GM18519 (cell line): ENCODE measurements at regions not wholly inside any gene's neighbourhood (a gene's known extent, or its start where the extent isn't known, plus 50 kb on each side); places are given as distances from the start of the nearest gene placed in this dataset.

Source experiments
- ATAC-seq: cut with Tn5 transposase; IDR thresholded peaks from one replicate; pipeline ENCODE4 v1.9.1; 2021; ENCODE audit warnings: mild to moderate bottlenecking, moderate library complexity; ENCODE audit not compliant: unreplicated experiment, low FRiP score

DNA sequence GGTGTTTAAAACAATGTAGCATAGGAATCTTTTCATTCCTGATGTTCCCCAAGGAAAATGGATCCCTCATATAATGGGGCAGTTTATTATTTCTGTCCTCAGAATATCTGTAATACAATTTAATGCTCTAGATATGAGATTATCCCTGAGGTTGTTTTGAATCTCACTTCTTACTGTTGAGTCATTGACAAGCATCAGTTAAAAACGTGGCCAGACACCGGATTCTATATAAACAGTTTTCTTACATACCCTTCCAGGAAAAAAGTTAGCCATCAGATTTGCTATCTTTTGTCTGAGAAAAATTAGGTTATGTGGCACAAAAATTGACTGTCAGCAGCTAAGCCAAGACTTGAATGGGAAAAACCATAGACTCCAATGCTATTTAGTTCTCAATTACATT, 539.8 kb upstream of the CELF2 start:
- ATAC-seq, result no peak

GRCh38 chr10:10479465-10479864, 538.2 kb upstream of the CELF2 start:
- ATAC-seq, result no peak

GRCh38 chr10:10482613-10483012, 535.1 kb upstream of the CELF2 start:
- ATAC-seq, result no peak

- ATAC-seq, result no peak
Observed at GRCh38 chr10:10489076-10489475, 528.6 kb upstream of the CELF2 start.

DNA sequence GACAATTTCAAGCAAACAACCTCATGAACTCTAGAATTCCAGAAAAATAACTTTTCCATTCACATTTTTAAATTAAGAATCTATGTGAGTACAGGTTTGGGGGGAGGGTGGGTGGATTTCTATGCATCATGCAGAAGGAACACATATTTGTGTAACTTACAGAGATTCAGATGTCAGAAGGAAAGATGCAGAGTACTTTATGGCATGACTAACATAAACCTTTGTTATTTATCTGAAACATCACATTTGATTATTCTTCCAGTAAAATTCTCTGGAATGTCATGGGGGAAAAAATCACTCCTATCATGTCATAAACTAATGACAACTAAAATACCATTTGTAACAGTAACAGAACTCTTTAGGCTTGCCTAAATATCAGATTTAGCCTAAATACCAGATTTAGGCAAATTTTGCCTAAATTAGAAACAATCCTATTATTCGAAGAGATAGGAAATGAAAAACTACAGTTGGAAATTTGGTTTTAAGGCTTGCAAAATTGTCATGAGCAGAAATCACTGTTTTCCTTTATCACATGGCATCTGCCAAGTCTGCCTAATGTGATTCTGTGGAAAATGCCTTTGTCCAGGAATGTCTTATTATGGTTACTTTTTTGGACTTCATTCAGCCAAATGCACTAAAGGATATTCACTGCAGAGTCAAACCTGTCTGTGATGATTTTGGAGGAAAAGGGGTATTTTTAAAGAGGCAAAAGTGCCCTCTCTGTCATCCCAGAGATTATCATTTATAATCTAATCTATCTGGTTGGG, 527.7 kb upstream of the CELF2 start:
- ATAC-seq, result no peak

DNA sequence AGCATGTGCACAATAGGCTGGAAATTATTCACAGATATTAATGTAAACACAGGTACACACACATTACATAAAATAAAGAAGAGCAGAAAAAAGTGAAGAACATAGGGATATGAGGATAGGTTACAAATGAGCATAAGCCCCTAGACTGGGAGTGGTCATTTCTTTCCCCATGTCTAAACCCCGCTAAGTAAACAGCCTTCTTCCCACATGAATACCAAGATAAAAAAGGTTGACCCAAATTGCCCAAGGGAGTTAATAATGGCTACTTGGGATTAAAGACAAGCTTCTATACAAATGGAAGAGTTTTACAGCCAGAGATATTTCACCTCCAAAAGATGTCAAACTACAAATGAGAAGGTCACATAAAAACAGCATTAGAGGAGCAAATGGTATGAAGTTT, 527.1 kb upstream of the CELF2 start:
- ATAC-seq, result no peak

GRCh38 chr10:10492420-10492819, 525.3 kb upstream of the CELF2 start:
- ATAC-seq, result no peak

DNA sequence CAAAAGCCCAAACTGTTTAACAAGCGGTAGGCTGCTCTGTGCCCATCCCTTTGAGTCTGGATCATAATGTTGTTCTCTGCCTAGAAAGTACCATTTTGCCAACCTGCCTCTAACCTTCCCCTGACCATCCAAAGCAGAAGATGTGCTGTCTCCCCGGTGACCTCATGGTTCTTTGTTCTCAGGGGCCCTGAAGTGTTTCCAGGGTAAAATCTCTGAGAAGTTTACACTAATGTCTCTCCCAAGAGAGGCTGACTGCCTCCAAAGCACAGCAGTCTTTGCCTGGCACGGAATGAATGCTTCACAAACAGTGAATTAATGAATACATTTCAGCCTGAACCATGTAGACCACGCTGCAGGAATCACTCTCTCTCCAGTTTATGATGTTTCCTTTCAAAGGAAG, 523.8 kb upstream of the CELF2 start:
- ATAC-seq, result no peak

- ATAC-seq, result no peak
Observed at GRCh38 chr10:10497245-10497644, 520.4 kb upstream of the CELF2 start.

- no peak for ATAC-seq
Observed at GRCh38 chr10:10498781-10499180, 518.9 kb upstream of the CELF2 start.

GRCh38 chr10:10499839-10500238, 517.8 kb upstream of the CELF2 start:
- ATAC-seq, result no peak

DNA sequence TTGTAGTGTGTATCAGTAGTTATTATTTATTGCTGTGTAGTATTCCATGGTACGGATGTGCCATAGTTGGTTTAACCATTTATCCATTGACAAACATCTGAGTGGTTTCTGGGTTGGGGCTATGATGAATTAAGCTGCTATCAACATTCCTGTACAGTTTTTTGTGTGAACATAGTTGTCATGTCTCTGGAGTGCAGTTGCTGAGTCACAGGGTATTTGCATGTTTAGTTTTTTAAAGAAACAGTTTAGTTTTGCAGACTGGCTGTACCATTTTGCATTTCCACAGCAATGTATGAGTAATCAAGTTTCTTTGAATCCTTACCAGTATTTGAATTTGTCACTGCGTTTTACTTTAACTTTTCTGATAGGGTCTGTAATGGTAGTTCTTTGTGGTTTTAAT, 516.7 kb upstream of the CELF2 start:
- ATAC-seq, result no peak

DNA sequence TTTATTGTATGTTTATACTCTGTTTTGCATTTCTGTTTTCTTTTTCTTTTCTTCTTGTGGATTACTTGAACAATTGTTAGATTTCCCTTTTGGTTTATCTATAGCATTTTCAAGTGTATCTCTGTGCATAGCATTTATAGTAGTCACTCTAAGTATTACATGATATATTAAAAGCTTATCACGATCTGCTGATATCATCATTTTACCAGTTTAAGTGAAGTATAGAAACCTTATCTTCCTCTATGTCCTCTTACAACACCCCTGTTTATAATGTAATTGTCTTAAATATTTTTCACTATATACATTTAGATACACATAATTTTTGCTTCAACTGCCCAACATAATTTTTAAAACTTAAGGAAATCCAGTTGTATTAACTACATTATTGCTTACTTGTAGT, 513.9 kb upstream of the CELF2 start:
- ATAC-seq, result no peak

GRCh38 chr10:10508211-10508610, 509.5 kb upstream of the CELF2 start:
- ATAC-seq, result no peak

DNA sequence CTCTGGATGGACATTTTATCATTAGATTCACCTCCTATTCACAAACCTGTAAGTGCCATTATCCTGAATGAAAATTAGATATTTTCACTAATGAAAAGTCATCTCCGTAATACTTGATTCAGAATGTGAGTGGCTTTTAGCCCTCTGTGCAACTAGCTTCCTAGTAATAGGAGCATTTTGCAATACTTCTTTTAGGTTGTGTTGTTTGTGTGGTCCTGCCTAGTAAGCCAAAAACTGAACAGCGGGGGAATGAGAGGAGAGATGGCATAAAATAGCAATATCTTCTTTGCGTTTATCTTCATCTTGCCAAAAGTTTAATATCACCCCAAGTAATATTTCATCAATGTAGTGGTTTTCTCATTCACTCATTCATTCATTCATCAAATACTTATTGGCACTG, 507.5 kb upstream of the CELF2 start:
- ATAC-seq, result no peak

GRCh38 chr10:10513067-10513466, 504.6 kb upstream of the CELF2 start:
- no peak for ATAC-seq

GRCh38 chr10:10513898-10514297, 503.8 kb upstream of the CELF2 start:
- no peak for ATAC-seq

DNA sequence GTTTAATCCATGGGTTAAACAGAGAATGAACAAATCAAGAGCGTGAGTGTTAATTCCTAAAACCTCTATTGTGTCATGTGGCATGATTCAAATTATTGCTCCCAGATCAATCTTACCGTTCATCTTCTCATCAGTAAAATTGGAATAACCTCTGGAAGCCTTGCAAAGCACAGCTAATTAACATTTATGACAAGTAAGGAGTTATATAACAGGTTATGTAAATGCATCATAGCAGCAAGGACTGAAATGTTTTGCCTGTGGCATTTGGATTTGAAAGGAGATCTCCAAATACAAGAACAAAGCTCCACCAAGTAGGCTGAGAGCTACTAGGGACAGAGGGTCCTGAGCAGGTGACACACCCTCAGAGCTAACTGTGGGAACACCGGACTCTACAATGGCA, 502.9 kb upstream of the CELF2 start:
- ATAC-seq, result no peak

DNA sequence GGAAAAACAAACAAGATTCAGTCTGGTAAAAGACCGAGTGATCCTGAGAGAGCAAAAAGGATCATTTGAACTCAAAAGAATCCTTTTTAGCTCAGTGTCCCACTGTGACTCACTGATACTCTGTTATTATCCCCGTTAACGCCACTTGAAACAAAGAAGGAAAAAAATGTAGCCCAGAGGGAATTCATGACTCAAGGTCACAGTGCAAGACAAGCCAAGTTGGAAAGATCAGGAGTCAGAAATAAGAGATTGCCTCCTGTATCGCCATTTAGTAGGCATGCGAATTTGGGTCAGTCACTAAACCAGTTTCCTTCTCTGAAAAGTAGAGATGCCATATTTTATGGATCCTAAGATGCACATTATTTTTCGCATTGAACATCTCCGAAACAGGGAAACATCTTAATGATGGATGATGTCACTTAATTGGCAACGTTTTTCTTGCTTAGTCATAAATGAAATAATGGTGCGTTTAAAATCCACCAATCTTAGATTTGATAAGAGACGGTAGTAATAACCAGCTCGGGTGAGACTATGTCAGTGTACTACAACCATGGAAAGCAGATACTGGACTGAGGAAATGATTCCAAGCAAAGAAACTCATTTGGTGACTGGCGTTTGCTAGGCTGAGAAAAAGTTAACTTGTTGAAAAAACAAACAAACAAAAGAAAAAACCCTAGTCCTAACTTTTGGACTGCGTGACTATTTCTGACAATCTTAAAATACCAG, 502.0 kb upstream of the CELF2 start:
- no peak for ATAC-seq

- no peak for ATAC-seq
Observed at GRCh38 chr10:10516346-10517130, 501.1 kb upstream of the CELF2 start.

DNA sequence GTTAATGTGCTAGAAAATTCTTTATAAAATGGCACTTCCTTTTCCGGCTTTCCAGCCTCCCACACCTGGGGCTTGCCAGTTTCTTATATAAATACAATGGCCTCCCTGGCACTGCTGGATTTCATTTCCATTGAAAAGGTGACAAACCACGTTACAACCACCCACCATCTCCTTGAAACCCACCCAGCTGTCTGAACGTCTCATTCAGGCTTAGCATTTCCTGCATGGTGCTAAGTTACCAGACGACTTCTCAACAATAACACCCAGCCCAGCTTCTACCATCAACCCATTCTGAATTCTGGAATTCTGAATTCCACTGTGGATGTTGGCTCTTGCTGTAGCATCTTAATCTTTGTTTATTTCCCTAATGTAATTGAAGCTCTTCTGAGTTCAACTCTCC, 499.8 kb upstream of the CELF2 start:
- no peak for ATAC-seq
